GM12801 (cell line): ENCODE measurements at regions not wholly inside any gene's neighbourhood (a gene's known extent, or its start where the extent isn't known, plus 50 kb on each side); places are given as distances from the start of the nearest gene placed in this dataset.

Experiments
- CTCF ChIP-seq: IDR thresholded peaks from one replicate; pipeline ENCODE4 v1.5.1; 2011; ENCODE audit warnings: control low read depth; ENCODE audit not compliant: insufficient read length; ENCODE audit errors: extremely low read depth

DNA sequence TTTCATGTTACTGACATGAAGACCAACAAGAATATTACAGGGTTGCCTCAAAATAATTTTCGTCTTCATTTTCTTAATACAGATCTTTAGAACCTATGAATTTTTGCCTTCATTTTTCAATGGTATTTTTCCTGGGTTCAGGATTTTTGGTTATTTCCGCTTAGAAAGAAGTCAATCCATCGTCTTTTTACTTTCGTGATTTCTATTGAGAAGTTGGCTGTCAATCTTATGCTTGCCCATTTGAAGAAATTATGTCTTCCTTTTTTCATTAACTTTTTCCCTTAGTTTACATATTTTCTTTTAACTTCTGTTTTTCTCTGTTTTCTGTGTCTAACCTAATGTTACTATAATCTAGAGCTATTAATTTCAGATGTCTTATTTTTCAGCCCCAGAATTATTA lies 868.9 kb upstream of the SLC10A2 start:
- TF ChIP-seq CTCF: no peak

DNA sequence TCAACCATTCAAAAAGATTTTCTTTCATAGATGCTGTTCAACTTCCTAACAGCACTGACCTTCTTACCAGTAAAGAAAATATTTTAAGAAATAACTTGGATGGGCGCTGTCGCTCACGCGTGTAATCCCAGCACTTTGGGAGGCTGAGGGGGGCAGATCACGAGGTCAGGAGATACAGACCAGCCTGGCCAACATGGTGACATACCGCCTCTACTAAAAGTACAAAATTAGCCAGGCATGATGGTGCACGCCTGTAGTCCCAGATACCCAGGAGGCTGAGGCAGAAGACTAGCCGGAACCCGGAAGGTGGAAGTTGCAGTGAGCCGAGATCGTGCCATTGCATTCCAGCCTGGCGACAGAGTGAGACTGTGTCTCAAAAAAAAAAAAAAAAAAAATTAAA lies 865.7 kb upstream of the SLC10A2 start:
- no peak for TF ChIP-seq CTCF

DNA sequence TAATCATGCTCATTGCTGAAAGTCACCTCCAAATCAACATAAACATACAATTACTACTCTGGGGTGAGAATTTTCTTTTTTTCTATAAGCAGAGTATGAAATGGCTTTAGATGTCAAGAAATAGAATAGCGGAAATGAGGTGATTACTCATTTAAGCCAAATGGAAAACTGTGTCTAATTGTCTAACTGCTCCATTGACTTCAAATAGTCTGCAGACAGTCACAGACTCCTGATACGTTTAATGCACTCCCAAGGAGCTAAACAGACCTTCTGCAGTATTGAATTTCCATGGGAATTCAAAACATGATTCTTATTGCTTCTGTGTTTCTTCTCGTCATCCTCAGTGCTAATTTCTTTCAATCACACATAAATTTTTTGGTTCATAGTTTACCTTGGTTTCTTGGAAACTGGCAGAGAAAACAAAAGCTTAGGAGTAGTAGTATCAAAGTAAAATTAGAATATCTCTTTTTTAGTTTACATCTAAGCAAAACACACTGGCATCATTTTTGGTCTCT lies 865.2 kb upstream of the SLC10A2 start:
- TF ChIP-seq CTCF: no peak

DNA sequence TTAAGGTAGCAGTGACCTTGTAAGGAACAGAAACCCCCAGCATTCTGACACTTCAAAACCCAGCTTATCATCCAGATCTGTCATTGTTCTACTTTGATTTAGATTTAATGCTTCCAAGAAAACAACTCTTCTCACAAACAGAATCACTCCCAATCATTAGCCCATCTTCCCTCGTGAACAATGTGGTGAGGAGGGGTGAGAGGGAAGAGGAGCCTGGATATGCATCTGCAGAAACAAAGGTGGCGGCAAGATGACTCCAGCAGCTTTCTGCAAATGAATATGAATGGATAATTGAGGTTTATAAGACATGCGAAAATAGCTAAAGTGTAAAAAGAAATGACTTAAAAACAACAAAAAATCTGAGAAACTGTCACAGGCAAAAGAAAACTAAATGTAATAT lies 859.9 kb upstream of the SLC10A2 start:
- TF ChIP-seq CTCF: no peak

DNA sequence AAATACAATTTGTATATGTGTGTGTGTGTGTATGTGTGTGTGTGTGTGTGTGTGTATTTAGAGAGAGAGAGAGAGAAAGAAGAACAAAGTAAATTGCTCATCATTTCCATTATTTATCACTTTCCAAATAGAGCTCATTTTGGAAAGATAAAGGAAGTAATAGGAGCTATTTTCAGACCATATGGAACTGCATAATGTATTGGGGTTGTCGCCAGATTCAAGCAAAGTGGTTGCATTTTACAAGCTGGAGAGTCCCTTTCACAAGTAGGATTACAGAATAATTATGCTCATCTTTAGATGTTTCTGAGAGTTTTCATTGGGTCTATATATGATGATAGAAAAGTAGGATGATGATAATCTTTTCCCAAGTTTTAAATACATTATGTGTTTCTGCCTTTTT lies 842.7 kb upstream of the SLC10A2 start:
- no peak for TF ChIP-seq CTCF

DNA sequence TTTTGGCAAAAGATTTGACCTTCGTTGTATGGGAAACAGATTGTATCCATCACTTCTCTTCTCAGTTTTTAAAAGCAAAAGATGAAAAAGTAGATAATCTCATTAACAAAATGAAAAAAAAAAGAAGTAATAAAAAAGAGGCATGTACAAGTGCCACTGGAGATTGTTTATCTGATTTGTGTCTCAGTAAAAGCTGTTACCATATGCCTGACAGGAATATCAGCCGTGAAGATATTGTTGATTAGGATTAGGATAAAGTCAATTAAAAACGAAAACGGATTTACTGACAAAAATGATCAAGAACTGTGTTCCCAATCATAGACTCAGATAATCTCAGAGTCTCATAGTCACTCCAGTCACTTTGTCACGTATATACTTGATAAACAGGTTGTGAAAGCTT lies 842.1 kb upstream of the SLC10A2 start:
- TF ChIP-seq CTCF: no peak

- no peak for TF ChIP-seq CTCF
Measured at GRCh38 chr13:103903790-103904189, 837.6 kb upstream of the SLC10A2 start.

GRCh38 chr13:103898481-103898880 lies 832.3 kb upstream of the SLC10A2 start:
- no peak for TF ChIP-seq CTCF
